ENCODE measurements at regions not wholly inside any gene's neighbourhood (a gene's known extent, or its start where the extent isn't known, plus 50 kb on each side); places are given as distances from the start of the nearest gene placed in this dataset.

- Histone ChIP-seq H3K23ac (ENCODE audit: insufficient read length) (no peak overlapping the region), H2AFZ (ENCODE audit: low read length) (peak overlapping the region; percentile 90), H4K8ac (ENCODE audit: extremely low read depth, insufficient read depth, low read length) (no peak overlapping the region), H3K4ac (replicated peaks; ENCODE audit: insufficient read length, low read depth, low read length) (no peak overlapping the region), H3K23me2 (ENCODE audit: low read depth, low read length) (no peaks in the 10 kb centered on the region), H3K79me2 (ENCODE audit: control insufficient read depth in 1 of 2, insufficient read depth in 2 of 2, low read length in 2 of 2) (no peaks in the 10 kb centered on the region), H3K9ac (replicated peaks in 1 of 4; ENCODE audit: extremely low read depth in 1 of 4, low read depth in 3 of 4, low read length in 3 of 4) (no peak overlapping the region), H2BK5ac (ENCODE audit: low read depth, low read length) (peak overlapping the region; percentile 79; the same call in 1 of the 2 replicates), H3K4me2 (ENCODE audit: insufficient read depth in 1 of 2, low read depth in 2 of 2, low read length in 2 of 2) (no peak overlapping the region), H3K4me1 (replicated peaks in 1 of 4; ENCODE audit: control insufficient read depth in 3 of 4, insufficient read depth in 4 of 4, low read length in 3 of 4) (peaks cover 0 to 17% (median under 1%) of the 10 kb centered on the region in 4 experiments; a peak in 5 of 7 replicates), H4K5ac (ENCODE audit: insufficient read length, low read depth, low read length) (no peak overlapping the region), H3K56ac (replicated peaks; ENCODE audit: insufficient read length, low read depth, low read length) (no peak overlapping the region), H4K91ac (replicated peaks; ENCODE audit: insufficient read length, low read length) (peak overlapping the region; percentile 81), H2BK15ac (ENCODE audit: low read length) (peak overlapping the region; percentile 61; the same call in 1 of the 2 replicates), H2AK5ac (ENCODE audit: low read depth, low read length) (peak overlapping the region; percentile 6; the same call in 1 of the 2 replicates), H3K27ac (ENCODE audit: low read depth, low read length) (no peak overlapping the region), H3K4me3 (ENCODE audit: extremely low read depth in 1 of 4, insufficient read depth in 2 of 4, low read depth in 3 of 4, low read length in 4 of 4) (no peak overlapping the region), H3K14ac (ENCODE audit: insufficient read length) (no peak overlapping the region), H3K18ac (ENCODE audit: extremely low read depth, low read length) (no peak overlapping the region; the same call in 1 of the 2 replicates), H2BK20ac (ENCODE audit: low read length) (peak overlapping the region; percentile 63), H2BK12ac (ENCODE audit: low read depth, low read length) (peak overlapping the region; percentile 94; the same call in 1 of the 2 replicates), H2BK120ac (replicated peaks; ENCODE audit: low read depth, low read length) (no peak overlapping the region), H4K20me1 (replicated peaks in 1 of 2; ENCODE audit: control insufficient read depth in 1 of 2, insufficient read depth in 2 of 2, low read length in 2 of 2) (no peaks in the 10 kb centered on the region), H3K79me1 (ENCODE audit: low read depth, low read length) (no peaks in the 10 kb centered on the region), H3K9me3 (ENCODE audit: insufficient read depth in 2 of 2, low read depth in 1 of 2, low read length in 1 of 2) (no peaks in the 10 kb centered on the region), H3K36me3 (ENCODE audit: control insufficient read depth in 2 of 4, insufficient read depth in 4 of 4, low read length in 3 of 4) (no peaks in the 10 kb centered on the region), H3K27me3 (replicated peaks in 1 of 4; ENCODE audit: control insufficient read depth in 3 of 4, extremely low read depth in 1 of 4, insufficient read depth in 3 of 4, low read length in 3 of 4) (no peaks in the 10 kb centered on the region)
- 77% methylated on average over 2 of the region's 2 CpGs; no CpG with 5 or more reads in 1 of the 2 experiments for WGBS, 2 experiments (ENCODE audit: extremely low coverage in 1 of 2, insufficient coverage in 1 of 2, insufficient read length in 1 of 2, insufficient replicate concordance in 2 of 2, low coverage in 1 of 2, low lambda C conversion rate in 2 of 2, missing lambda C conversion rate in 1 of 2)
- DNase-seq (ENCODE audit: low read depth in 1 of 2, low spot score in 2 of 2) (no peak), FAIRE-seq (no peak)
- no peak for TF ChIP-seq ATF3 (IDR thresholded peaks at IDR 0.05; ENCODE audit: insufficient read depth, low read depth, low read length)
- TF ChIP-seq KDM1A (IDR thresholded peaks at IDR 0.05; ENCODE audit: borderline replicate concordance, low read length), result no peak
- ChIA-PET POLR2A (ENCODE audit: partially characterized antibody) (interaction anchor here (0.8 to 12.0 kb wide), 9 partner anchors 12 to 78 kb away, joined by 3 to 155 read pairs (median 5); partner anchors contain the start of genes ID3 and RPL11), CTCF (ENCODE audit: partially characterized antibody) (interaction anchor here (0.5 to 26.6 kb wide), 30 partner anchors 10 to 305 kb away, joined by 3 to 706 read pairs (median 6); partner anchors contain the start of genes ID3 and RPL11)
Observed at GRCh38 chr1:23634518-23634839, 57.1 kb upstream of the RPL11 start.

All from H1 (cell line).